ENCODE measurements at regions not wholly inside any gene's neighbourhood (a gene's known extent, or its start where the extent isn't known, plus 50 kb on each side); places are given as distances from the start of the nearest gene placed in this dataset.
"Not testable (repeated sequence)": the region's sequence is repeated elsewhere in the genome, so short reads cannot be mapped to it uniquely, and the experiment has no call there.

DNA sequence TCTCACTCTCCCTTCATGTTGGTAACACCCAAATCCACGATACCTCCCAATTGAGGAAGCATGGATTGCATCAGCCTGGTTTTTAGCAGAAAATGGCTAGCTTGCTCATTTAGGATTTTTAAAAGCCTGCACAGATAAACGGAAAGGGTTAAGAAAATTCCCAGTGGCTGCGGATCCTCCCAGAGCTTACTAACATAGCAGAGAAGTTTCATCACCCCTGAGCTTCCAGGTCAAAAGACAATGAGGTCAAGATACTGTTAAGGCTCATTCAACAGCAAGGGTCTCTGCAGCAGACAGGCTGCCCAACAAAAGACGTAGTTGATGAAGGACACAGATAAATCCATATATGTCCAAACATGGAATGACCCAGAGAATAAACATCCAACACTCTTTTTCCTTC is 220.2 kb downstream of the ASMT start:
- H2AFZ ChIP-seq (ENCODE audit: low read depth, low read length): no peak overlapping the region
- no peaks in the 10 kb centered on the region for H3K4me1 ChIP-seq (ENCODE audit: insufficient read depth, low read length)
- no peaks in the 10 kb centered on the region for H3K27me3 ChIP-seq (ENCODE audit: insufficient read depth, low read length)
- H3K4me3 ChIP-seq (ENCODE audit: low read length): no peak overlapping the region
- H3K36me3 ChIP-seq (ENCODE audit: insufficient read depth, low read length): no peaks in the 10 kb centered on the region
- H3K9me3 ChIP-seq (ENCODE audit: low read length): no peaks in the 10 kb centered on the region

DNA sequence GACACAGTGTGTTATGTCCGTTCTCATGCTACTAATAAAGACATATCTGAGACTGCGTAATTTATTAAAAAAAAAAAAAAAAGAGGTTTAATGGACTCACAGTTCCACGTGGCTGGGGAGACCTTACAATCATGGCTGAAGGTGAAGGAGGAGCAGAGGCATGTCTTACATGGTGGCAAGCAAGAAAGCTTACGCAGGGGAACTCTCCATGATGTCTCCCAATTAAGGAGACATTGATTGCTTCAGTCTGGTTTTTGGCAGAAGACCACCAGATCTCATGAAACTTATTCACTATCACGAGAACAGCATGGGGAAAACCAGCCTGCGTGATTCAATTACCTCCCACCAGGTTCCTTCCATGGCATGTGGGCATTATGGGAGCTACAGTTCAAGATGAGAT is 221.8 kb downstream of the ASMT start:
- Histone ChIP-seq H3K4me1 (ENCODE audit: insufficient read depth, low read length) (no peaks in the 10 kb centered on the region), H2AFZ (ENCODE audit: low read depth, low read length) (no peak overlapping the region), H3K36me3 (ENCODE audit: insufficient read depth, low read length) (no peaks in the 10 kb centered on the region), H3K9me3 (ENCODE audit: low read length) (no peaks in the 10 kb centered on the region), H3K27me3 (ENCODE audit: insufficient read depth, low read length) (no peaks in the 10 kb centered on the region), H3K4me3 (ENCODE audit: low read length) (no peak overlapping the region)

DNA sequence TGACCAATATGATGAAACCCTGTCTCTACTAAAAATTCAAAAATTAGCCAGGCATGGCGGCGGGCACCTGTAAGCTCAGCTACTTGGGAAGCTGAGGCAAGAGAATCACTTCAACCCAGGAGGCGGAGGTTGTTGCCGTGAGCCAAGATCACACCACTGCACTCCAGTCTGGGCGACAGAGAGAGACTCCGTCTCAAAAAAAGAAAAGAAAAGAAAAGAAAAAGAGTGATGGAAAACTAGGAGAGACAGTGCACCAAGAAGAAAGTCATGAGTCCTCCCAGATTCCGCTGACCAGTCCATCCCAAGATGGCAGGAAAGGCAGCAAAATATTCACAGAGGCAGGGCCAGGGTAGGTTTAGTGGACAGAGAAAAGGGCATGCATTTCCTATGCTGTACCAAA is 226.9 kb downstream of the ASMT start:
- Histone ChIP-seq H3K36me3 (ENCODE audit: insufficient read depth, low read length) (no peaks in the 10 kb centered on the region), H2AFZ (ENCODE audit: low read depth, low read length) (no peak overlapping the region), H3K4me3 (ENCODE audit: low read length) (no peak overlapping the region), H3K27me3 (ENCODE audit: insufficient read depth, low read length) (no peaks in the 10 kb centered on the region), H3K9me3 (ENCODE audit: low read length) (no peaks in the 10 kb centered on the region), H3K4me1 (ENCODE audit: insufficient read depth, low read length) (no peaks in the 10 kb centered on the region)

DNA sequence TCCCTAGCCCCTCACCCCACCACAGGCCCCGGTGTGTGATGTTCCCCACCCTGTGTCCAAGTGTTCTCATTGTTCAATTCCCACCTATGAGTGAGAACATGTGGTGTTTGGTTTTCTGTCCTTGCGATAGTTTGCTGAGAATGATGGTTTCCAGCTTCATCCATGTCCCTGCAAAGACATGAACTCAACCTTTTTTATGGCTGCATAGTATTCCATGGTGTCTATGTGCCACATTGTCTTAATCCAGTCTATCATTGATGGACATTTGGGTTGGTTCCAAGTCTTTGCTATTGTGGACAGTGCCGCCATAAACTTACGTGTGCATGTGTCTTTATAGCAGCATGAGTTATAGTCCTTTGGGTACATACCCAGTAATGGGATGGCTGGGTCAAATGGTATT is 232.1 kb downstream of the ASMT start:
- not testable (repeated sequence) for H2AFZ ChIP-seq (ENCODE audit: low read depth, low read length); H3K4me1 ChIP-seq (ENCODE audit: insufficient read depth, low read length); H3K9me3 ChIP-seq (ENCODE audit: low read length); H3K4me3 ChIP-seq (ENCODE audit: low read length); H3K27me3 ChIP-seq (ENCODE audit: insufficient read depth, low read length); H3K36me3 ChIP-seq (ENCODE audit: insufficient read depth, low read length)

DNA sequence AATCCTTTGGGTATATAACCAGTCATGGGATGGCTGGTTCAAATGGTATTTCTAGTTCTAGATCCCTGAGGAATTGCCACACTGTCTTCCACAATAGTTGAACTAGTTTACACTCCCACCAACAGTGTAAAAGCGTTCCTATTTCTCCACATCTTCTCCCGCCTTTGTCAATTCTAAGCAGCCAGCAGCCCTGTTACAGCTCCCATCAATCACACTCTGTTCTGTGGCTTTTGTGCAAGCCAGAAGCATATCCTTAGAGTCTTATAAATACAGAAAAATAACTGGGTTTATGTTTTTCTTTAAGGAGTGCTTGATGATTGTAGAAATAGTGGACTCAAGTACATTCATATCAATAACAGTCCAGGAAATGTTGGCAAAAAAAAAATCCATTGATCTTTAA is 232.9 kb downstream of the ASMT start:
- H2AFZ ChIP-seq (ENCODE audit: low read depth, low read length); H3K36me3 ChIP-seq (ENCODE audit: insufficient read depth, low read length); H3K27me3 ChIP-seq (ENCODE audit: insufficient read depth, low read length); H3K4me3 ChIP-seq (ENCODE audit: low read length); H3K4me1 ChIP-seq (ENCODE audit: insufficient read depth, low read length); H3K9me3 ChIP-seq (ENCODE audit: low read length): not testable (repeated sequence)

DNA sequence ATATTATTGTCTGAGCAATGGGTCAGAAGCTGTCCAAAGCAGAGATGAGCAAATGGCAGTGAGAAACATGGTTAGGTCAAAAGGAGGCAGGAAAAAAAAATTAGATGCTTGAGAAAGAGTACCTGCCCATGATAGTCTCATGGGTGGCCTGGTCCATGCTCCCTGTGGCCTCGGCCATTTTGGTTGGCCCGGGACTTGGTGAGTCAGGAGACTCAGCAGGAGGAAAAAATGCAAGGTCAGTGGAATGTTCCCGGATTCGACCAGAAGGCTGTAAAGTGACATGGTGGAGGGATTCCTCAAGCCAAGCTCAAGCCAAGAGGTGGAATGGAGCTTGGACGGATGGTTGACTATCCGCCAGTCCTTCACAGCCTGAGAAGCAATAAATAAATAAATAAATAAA is 236.7 kb downstream of the ASMT start:
- no peaks in the 10 kb centered on the region for H3K9me3 ChIP-seq (ENCODE audit: low read length)
- H2AFZ ChIP-seq (ENCODE audit: low read depth, low read length): no peak overlapping the region
- no peak overlapping the region for H3K4me3 ChIP-seq (ENCODE audit: low read length)
- no peaks in the 10 kb centered on the region for H3K4me1 ChIP-seq (ENCODE audit: insufficient read depth, low read length)
- no peaks in the 10 kb centered on the region for H3K36me3 ChIP-seq (ENCODE audit: insufficient read depth, low read length)
- no peaks in the 10 kb centered on the region for H3K27me3 ChIP-seq (ENCODE audit: insufficient read depth, low read length)

DNA sequence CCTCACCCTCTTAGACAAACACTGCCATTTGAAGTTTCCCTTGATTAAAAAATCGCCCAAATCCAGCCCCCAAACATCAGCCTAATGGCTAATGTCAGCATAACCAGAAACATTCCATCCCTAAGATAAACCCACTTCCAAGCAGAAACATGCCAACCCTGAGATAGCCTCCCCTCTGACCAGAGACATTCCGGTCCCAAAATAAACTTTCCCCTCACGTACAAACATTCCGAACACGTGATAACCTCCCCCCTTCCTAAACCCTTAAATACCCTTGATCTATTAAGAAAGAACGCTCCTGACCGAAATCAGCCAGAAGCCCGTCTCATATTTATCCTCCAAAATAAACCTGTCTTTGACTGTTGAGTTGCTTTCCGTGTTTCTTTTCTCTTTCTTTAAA is 237.2 kb downstream of the ASMT start:
- Histone ChIP-seq H3K9me3 (ENCODE audit: low read length) (no peaks in the 10 kb centered on the region), H2AFZ (ENCODE audit: low read depth, low read length) (no peak overlapping the region), H3K4me3 (ENCODE audit: low read length) (no peak overlapping the region), H3K36me3 (ENCODE audit: insufficient read depth, low read length) (no peaks in the 10 kb centered on the region), H3K4me1 (ENCODE audit: insufficient read depth, low read length) (no peaks in the 10 kb centered on the region), H3K27me3 (ENCODE audit: insufficient read depth, low read length) (no peaks in the 10 kb centered on the region)

DNA sequence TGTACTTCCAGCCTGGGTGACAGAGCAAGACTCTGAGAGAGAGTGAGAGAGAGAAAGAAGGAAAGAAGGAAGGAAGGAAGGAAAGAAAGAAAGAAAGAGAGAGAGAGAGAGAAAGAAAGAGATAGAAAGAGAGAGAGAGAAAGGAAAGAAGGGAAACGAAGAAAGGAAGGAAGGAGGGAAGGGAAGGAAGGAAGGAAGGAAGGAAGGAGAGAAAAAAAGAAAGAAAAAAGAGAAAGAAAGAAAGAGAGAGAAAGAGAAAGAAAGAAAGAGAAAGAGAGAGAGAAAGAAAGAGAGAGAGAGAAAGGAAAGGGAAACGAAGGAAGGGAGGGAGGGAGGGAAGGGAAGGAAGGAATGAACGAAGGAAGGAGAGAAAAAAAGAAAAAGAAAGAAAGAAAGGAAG is 238.6 kb downstream of the ASMT start:
- no peaks in the 10 kb centered on the region for H3K27me3 ChIP-seq (ENCODE audit: insufficient read depth, low read length)
- H3K4me1 ChIP-seq (ENCODE audit: insufficient read depth, low read length): no peaks in the 10 kb centered on the region
- H3K9me3 ChIP-seq (ENCODE audit: low read length): no peaks in the 10 kb centered on the region
- no peak overlapping the region for H3K4me3 ChIP-seq (ENCODE audit: low read length)
- H3K36me3 ChIP-seq (ENCODE audit: insufficient read depth, low read length): no peaks in the 10 kb centered on the region
- no peak overlapping the region for H2AFZ ChIP-seq (ENCODE audit: low read depth, low read length)

DNA sequence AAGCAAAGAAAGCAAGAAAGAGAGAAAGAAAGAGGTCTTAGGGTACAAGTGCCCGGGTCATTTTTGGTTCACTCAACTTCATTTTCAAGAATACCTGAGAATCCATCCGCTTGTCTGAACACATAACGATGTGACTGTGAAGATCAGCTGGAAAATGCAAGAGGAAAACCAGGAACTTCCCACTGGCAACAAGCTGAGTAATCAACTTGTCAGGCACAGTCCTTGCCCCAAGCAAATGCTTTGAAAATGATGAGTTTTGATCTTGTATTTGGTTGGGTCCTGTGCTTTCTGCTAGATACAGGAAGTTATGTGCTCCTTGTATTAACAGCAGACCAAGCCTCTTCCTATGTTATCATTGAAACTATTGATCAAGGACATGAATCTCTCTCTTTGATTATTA is 239.1 kb downstream of the ASMT start:
- Histone ChIP-seq H3K36me3 (ENCODE audit: insufficient read depth, low read length) (no peaks in the 10 kb centered on the region), H3K4me1 (ENCODE audit: insufficient read depth, low read length) (no peaks in the 10 kb centered on the region), H3K4me3 (ENCODE audit: low read length) (no peak overlapping the region), H3K27me3 (ENCODE audit: insufficient read depth, low read length) (no peaks in the 10 kb centered on the region), H2AFZ (ENCODE audit: low read depth, low read length) (no peak overlapping the region), H3K9me3 (ENCODE audit: low read length) (no peaks in the 10 kb centered on the region)

DNA sequence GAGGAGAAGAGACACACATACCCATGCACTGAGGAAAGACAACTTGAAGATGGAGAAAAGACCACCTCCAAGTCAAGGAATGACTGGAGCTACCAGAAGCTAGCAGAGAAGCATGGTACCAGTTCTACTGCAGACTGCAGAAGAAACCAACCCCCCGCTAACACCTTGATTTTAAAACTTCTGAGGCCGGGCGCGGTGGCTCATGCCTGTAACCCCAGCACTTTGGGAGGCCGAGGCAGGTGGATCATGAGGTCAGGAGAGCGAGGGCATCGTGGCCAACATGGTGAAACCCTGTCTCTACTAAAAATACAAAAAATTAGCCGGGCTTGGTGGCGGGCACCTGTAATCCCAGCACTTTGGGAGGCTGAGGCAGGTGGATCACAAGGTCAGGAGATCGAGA is 240.0 kb downstream of the ASMT start:
- not testable (repeated sequence) for H3K4me3 ChIP-seq (ENCODE audit: low read length); H3K36me3 ChIP-seq (ENCODE audit: insufficient read depth, low read length); H2AFZ ChIP-seq (ENCODE audit: low read depth, low read length); H3K4me1 ChIP-seq (ENCODE audit: insufficient read depth, low read length); H3K27me3 ChIP-seq (ENCODE audit: insufficient read depth, low read length); H3K9me3 ChIP-seq (ENCODE audit: low read length)

DNA sequence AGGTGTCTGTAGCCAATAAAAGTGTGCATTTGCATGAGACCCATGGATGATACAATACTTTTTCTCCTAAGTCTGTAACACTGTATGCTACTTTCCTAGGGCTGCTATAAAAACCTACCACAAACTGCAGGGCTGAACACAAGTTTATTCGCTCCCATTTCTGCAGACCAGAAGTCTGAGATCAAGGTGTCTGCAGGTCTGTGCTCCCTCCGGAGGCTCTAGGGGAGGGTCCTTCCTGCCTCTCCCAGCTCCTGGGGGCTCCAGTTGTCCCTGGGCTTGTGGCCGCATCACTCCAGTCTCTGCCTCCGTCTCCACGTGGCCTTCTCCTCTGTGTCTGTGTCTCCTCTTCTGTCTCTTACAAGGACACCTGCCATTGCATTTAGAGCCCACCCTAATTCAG is 244.4 kb downstream of the ASMT start:
- not testable (repeated sequence) for H2AFZ ChIP-seq (ENCODE audit: low read depth, low read length); H3K36me3 ChIP-seq (ENCODE audit: insufficient read depth, low read length); H3K9me3 ChIP-seq (ENCODE audit: low read length); H3K4me3 ChIP-seq (ENCODE audit: low read length); H3K4me1 ChIP-seq (ENCODE audit: insufficient read depth, low read length); H3K27me3 ChIP-seq (ENCODE audit: insufficient read depth, low read length)

DNA sequence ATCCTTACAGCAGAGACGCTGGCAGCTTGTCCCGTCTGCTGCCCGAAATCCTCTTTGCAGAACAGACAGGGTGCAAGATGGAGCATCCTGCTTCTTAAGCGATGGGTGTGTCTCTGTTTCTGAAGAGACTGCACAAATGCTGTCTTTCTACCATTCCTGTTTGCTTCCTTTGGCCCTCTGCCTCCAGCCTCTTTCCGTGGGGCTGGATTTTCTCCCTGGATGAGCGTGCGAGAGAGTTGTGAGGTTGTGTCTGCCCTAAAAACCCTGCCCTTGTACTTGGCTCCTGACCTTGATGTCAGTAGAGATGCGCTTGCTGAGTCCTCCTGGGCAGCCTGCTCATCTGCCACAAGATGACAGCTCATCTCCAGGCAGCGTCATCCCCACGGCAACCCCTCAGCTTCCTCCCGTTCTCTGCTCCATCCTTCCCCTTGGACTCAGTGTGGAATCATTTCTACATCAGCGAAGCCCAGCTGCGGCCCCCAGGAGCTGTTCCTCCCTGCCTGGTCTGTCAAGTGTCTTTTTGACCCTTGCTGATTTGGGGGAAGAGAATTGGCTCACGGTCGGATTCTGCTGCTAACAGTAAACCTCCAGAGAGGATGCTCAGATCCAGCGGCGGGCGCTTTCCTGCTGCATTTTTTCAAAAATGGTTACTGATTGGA is 246.2 kb downstream of the ASMT start:
- H3K4me3 ChIP-seq (ENCODE audit: low read length): no peak overlapping the region
- no peaks in the 10 kb centered on the region for H3K9me3 ChIP-seq (ENCODE audit: low read length)

DNA sequence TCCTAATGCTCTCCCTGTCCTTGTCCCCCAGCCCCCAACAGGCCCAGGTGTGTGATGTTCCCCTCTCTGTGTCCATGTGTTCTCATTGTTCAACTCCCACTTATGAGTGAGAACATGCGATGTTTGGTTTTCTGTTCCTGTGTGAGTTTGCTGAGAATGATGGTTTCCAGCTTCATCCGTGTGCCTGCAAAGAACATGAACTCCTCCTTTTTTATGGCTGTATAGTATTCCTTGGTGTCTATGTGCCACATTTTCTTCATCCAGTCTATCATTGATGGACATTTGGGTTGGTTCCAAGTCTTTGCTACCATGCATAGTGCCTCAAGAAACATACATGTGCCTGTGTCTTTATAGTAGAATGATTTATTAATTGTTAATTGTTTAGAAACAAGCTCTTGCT is 249.1 kb downstream of the ASMT start:
- H3K36me3 ChIP-seq (ENCODE audit: insufficient read depth, low read length); H3K4me3 ChIP-seq (ENCODE audit: low read length); H2AFZ ChIP-seq (ENCODE audit: low read depth, low read length); H3K27me3 ChIP-seq (ENCODE audit: insufficient read depth, low read length); H3K4me1 ChIP-seq (ENCODE audit: insufficient read depth, low read length); H3K9me3 ChIP-seq (ENCODE audit: low read length): not testable (repeated sequence)

More for the DNA sequence above, 246.2 kb downstream of the ASMT start:
- Histone ChIP-seq H2AFZ (ENCODE audit: low read depth, low read length) (no peak overlapping the region), H3K4me1 (ENCODE audit: insufficient read depth, low read length) (peaks cover 9% of the 10 kb centered on the region), H3K36me3 (ENCODE audit: insufficient read depth, low read length) (no peaks in the 10 kb centered on the region), H3K27me3 (ENCODE audit: insufficient read depth, low read length) (no peaks in the 10 kb centered on the region)

DNA sequence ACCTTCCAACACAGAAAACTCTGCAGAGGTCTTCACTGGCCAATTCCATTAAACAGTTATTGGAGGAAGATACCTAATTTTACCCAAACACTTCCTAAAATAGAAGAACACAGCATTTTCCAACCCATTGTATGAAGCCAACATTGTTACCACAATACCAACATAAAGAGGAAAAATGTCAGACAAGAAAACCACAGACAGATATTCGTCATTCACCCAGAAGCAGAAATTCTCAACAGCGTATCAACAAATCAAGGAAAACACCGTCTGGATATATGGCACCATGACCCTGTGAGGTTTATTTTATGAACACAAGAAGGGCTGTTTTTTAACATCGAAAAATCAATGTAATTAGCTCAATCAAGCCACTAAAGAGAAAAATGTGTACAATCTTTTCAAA is 255.6 kb downstream of the ASMT start:
- H3K9me3 ChIP-seq (ENCODE audit: low read length): no peaks in the 10 kb centered on the region
- H3K4me3 ChIP-seq (ENCODE audit: low read length): no peak overlapping the region
- no peak overlapping the region for H2AFZ ChIP-seq (ENCODE audit: low read depth, low read length)
- no peaks in the 10 kb centered on the region for H3K36me3 ChIP-seq (ENCODE audit: insufficient read depth, low read length)
- H3K27me3 ChIP-seq (ENCODE audit: insufficient read depth, low read length): no peaks in the 10 kb centered on the region
- H3K4me1 ChIP-seq (ENCODE audit: insufficient read depth, low read length): no peaks in the 10 kb centered on the region
